Osteoblast (primary cell): ENCODE measurements at regions not wholly inside any gene's neighbourhood (a gene's known extent, or its start where the extent isn't known, plus 50 kb on each side); places are given as distances from the start of the nearest gene placed in this dataset.

Source experiments
- DNase-seq: peaks from one replicate; pipeline ENCODE4 v3.0.0; 2011; ENCODE audit warnings: low spot score, mixed read lengths; ENCODE audit not compliant: insufficient read length; ENCODE audit errors: missing footprints
- H2AFZ ChIP-seq: 2 replicates; pipeline ENCODE4 v1.6.0; 2011; ENCODE audit warnings: mild to moderate bottlenecking, low read length
- H3K27ac ChIP-seq: 2 replicates; pipeline ENCODE4 v1.5.1; 2011; ENCODE audit warnings: mild to moderate bottlenecking, low read depth, low read length, moderate library complexity
- H3K27me3 ChIP-seq: 2 replicates; pipeline ENCODE4 v1.6.0; 2012; ENCODE audit warnings: mild to moderate bottlenecking, control low read depth, inconsistent platforms, low read length, moderate library complexity; ENCODE audit not compliant: insufficient read depth
- H3K36me3 ChIP-seq: 2 replicates; pipeline ENCODE4 v1.5.1; 2011; ENCODE audit warnings: mild to moderate bottlenecking, low read length, control low read depth, moderate library complexity; ENCODE audit not compliant: insufficient read depth
- H3K4me1 ChIP-seq: 2 replicates; pipeline ENCODE4 v1.5.1; 2011; ENCODE audit warnings: mild to moderate bottlenecking, low read length, control low read depth, moderate library complexity; ENCODE audit not compliant: insufficient read depth
- H3K4me2 ChIP-seq: 2 replicates; pipeline ENCODE4 v1.6.0; 2011; ENCODE audit warnings: mild to moderate bottlenecking, low read length; ENCODE audit not compliant: insufficient read depth
- H3K4me3 ChIP-seq: fragments of 200-600 bp; sonication (generic); 3 replicates; pipeline ENCODE4 v1.5.1; 2012; ENCODE audit warnings: mild to moderate bottlenecking, low read length, inconsistent platforms; ENCODE audit not compliant: insufficient read depth
- H3K79me2 ChIP-seq: 2 replicates; pipeline ENCODE4 v1.6.0; 2012; ENCODE audit warnings: mild to moderate bottlenecking, low read length, control low read depth, inconsistent platforms; ENCODE audit not compliant: insufficient read depth
- H3K9me3 ChIP-seq: 2 replicates; pipeline ENCODE4 v1.5.1; 2011; ENCODE audit warnings: low read depth, low read length, control low read depth
- H4K20me1 ChIP-seq: 2 replicates; pipeline ENCODE4 v1.6.0; 2012; ENCODE audit warnings: mild to moderate bottlenecking, low read length, control low read depth; ENCODE audit not compliant: insufficient read depth
- TF ChIP-seq, protein P1 (sequence below): IDR thresholded peaks from 2 replicates; pipeline ENCODE4 v1.5.1; 2011; ENCODE audit warnings: mild to moderate bottlenecking, low read depth, low read length, moderate library complexity; ENCODE audit errors: extremely low read depth

DNA sequence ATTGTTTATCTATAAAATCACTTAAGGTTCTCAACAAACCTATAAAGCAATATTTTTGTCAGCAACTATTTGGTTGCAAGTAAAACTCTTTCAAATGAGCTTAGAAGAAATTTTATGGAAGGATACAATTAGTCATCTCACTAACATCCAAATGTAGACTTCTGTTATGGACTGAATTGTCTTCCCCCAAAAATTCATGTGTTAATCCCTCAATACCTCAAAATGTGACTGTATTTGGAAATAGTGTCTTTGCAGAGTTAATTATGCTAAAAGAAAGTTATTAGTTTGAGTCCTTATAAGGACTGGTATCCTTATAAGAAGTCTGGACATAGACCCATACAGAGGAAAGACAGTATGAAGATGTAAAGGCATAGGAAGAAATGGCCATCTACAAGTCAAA is 357.8 kb upstream of the PRMT6 start:
- H4K20me1 ChIP-seq: no peaks in the 10 kb centered on the region
- H3K27me3 ChIP-seq: no peaks in the 10 kb centered on the region

DNA sequence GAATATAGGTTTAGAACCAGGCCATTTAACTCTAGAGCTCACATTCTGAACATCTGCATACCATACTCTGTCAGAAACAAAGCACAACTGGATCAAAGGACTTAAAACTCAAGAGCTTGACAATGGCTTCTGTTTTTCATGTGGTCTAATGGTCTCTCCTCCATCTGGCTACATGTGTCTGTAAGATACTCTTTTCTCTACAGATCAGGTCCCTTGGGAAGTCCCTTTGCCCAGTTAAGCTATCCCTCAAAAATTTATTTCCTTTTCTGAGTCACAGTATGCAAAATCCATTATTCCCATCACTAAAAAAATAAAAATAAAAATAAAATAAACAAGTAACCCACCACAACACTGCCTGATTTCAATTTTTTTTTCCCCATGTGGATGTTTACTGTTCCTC is 357.0 kb upstream of the PRMT6 start:
- H3K9me3 ChIP-seq: no peaks in the 10 kb centered on the region
- no peak overlapping the region for H2AFZ ChIP-seq
- no peaks in the 10 kb centered on the region for H3K36me3 ChIP-seq
- H3K4me3 ChIP-seq: no peak overlapping the region
- no peak overlapping the region for H3K4me2 ChIP-seq
- H3K4me1 ChIP-seq: peaks cover 3% of the 10 kb centered on the region
- no peaks in the 10 kb centered on the region for H4K20me1 ChIP-seq
- no peak overlapping the region for H3K27ac ChIP-seq
- H3K27me3 ChIP-seq: no peaks in the 10 kb centered on the region
- no peaks in the 10 kb centered on the region for H3K79me2 ChIP-seq
- no peak for DNase-seq
- TF ChIP-seq, protein P1, sequence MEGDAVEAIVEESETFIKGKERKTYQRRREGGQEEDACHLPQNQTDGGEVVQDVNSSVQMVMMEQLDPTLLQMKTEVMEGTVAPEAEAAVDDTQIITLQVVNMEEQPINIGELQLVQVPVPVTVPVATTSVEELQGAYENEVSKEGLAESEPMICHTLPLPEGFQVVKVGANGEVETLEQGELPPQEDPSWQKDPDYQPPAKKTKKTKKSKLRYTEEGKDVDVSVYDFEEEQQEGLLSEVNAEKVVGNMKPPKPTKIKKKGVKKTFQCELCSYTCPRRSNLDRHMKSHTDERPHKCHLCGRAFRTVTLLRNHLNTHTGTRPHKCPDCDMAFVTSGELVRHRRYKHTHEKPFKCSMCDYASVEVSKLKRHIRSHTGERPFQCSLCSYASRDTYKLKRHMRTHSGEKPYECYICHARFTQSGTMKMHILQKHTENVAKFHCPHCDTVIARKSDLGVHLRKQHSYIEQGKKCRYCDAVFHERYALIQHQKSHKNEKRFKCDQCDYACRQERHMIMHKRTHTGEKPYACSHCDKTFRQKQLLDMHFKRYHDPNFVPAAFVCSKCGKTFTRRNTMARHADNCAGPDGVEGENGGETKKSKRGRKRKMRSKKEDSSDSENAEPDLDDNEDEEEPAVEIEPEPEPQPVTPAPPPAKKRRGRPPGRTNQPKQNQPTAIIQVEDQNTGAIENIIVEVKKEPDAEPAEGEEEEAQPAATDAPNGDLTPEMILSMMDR: no peak

More for the DNA sequence above, 357.8 kb upstream of the PRMT6 start:
- Histone ChIP-seq H2AFZ (no peak overlapping the region), H3K36me3 (no peaks in the 10 kb centered on the region), H3K4me3 (no peak overlapping the region), H3K4me1 (peaks cover 3% of the 10 kb centered on the region), H3K9me3 (no peaks in the 10 kb centered on the region), H3K27ac (no peak overlapping the region), H3K4me2 (no peak overlapping the region), H3K79me2 (no peaks in the 10 kb centered on the region)
- DNase-seq: no peak
- TF ChIP-seq, protein P1: no peak

DNA sequence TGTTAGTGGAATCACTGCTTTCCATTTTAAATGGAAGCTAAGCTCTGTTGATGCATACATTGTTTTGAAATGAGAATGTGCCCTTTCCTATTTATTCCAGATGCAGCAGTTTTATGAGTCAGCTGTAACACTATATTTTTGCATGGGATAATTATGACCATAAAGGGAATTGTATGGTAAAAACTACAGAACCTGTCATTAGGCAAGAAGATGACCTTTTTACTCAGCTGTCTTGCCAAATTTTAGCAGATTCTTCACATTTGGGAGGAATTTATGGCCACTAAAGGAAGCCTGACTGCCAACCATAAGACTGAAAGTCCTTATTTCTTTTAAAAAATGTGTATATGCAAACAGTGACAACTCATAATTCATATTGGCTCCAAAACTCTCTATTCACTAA is 356.3 kb upstream of the PRMT6 start:
- H3K79me2 ChIP-seq: no peaks in the 10 kb centered on the region
- H3K27me3 ChIP-seq: no peaks in the 10 kb centered on the region
- H3K4me2 ChIP-seq: peak overlapping the region; percentile 5
- TF ChIP-seq, protein P1: no peak
- H3K4me3 ChIP-seq: no peak overlapping the region
- H3K27ac ChIP-seq: no peak overlapping the region
- no peaks in the 10 kb centered on the region for H3K36me3 ChIP-seq
- H4K20me1 ChIP-seq: no peaks in the 10 kb centered on the region
- no peak for DNase-seq
- H3K4me1 ChIP-seq: peaks cover 3% of the 10 kb centered on the region
- no peak overlapping the region for H2AFZ ChIP-seq
- no peaks in the 10 kb centered on the region for H3K9me3 ChIP-seq

- Histone ChIP-seq H3K27ac (no peak overlapping the region), H3K79me2 (no peaks in the 10 kb centered on the region), H3K9me3 (no peaks in the 10 kb centered on the region), H3K4me3 (no peak overlapping the region), H2AFZ (no peak overlapping the region), H3K4me1 (no peaks in the 10 kb centered on the region), H3K36me3 (no peaks in the 10 kb centered on the region), H4K20me1 (no peaks in the 10 kb centered on the region), H3K4me2 (no peak overlapping the region), H3K27me3 (no peaks in the 10 kb centered on the region)
- TF ChIP-seq, protein P1: no peak
- no peak for DNase-seq
Observed at GRCh38 chr1:106705971-106706370, 350.5 kb upstream of the PRMT6 start.
